ENCODE measurements at regions not wholly inside any gene's neighbourhood (a gene's known extent, or its start where the extent isn't known, plus 50 kb on each side); places are given as distances from the start of the nearest gene placed in this dataset.

GRCh38 chr3:166844329-166844728, 535.8 kb downstream of the ZBBX start:
- TF ChIP-seq CTCF (optimal IDR thresholded peaks at IDR 0.05 in 1 of 3, IDR thresholded peaks at IDR 0.05 in 1 of 3, conservative IDR thresholded peaks at IDR 0.05 in 1 of 3; ENCODE audit: extremely low read depth in 1 of 3, insufficient read depth in 2 of 3, low read length in 3 of 3) (no peak), EZH2 (IDR thresholded peaks at IDR 0.05; ENCODE audit: low read length) (no peak)

All from keratinocyte (primary cell).